CD4-positive, alpha-beta T cell treated with Interferon alpha-2 for 1 hour (primary cell): ENCODE measurements at regions not wholly inside any gene's neighbourhood (a gene's known extent, or its start where the extent isn't known, plus 50 kb on each side); places are given as distances from the start of the nearest gene placed in this dataset.

Experiments used
- DNase-seq, 2 donors: peaks; one replicate each; pipeline ENCODE4 v3.0.0-alpha.2; 2020 to 2022

DNA sequence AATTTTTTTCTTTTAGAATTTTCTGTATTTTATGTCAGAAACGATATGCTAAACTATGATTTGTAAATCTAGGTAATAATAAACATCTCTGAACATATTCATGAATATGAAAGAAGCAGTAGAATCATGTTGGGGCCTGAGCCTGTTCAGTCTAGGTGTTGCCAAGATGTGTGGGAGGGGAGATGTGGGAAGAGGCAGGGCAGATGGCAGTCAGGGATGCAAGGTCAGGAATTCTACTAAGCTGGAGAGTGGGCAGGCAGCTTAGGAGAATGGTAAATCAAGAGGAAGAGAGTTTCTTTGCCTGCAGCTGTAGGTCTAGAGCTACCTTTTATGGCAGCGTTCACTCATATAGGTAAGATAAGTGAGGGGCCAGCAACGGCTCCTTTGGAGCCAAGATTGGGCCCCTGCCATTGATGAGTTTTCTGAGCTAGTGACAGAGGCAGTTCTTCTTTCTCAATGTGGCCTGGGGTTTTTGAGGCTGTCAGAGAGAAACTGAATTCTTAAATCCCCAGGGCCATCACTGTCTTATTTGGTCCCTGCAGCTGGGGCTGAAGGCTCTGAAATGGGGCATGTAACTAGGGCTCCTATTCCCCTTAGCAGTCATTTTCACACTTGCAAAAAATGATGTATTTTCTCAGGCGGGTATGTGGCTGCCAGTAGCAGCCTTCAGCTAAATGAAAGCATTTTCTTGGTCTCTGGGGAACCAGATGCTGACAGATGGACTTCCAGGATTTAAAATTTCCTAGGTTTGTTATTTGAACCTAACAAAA is 232.8 kb downstream of the PIK3C3 start:
- DNase-seq = no peak

DNA sequence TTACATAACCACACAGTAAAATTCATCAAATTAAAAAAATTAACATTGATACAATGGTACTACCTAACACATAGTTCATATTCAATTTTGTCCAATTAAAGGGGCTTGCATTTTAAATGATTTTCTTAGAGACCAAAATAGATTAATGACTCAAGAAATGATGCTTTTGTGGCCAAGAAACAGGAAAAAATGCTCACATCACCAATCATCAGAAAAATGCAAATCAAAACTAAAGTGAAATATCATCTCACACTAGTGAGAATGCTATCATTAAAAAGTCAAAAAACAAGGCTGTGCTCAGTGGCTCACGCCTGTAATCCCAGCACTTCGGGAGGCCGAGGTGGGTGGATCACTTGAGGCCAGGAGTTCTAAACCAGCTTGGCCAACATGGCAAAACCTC is 235.6 kb downstream of the PIK3C3 start:
- no peak for DNase-seq

DNA sequence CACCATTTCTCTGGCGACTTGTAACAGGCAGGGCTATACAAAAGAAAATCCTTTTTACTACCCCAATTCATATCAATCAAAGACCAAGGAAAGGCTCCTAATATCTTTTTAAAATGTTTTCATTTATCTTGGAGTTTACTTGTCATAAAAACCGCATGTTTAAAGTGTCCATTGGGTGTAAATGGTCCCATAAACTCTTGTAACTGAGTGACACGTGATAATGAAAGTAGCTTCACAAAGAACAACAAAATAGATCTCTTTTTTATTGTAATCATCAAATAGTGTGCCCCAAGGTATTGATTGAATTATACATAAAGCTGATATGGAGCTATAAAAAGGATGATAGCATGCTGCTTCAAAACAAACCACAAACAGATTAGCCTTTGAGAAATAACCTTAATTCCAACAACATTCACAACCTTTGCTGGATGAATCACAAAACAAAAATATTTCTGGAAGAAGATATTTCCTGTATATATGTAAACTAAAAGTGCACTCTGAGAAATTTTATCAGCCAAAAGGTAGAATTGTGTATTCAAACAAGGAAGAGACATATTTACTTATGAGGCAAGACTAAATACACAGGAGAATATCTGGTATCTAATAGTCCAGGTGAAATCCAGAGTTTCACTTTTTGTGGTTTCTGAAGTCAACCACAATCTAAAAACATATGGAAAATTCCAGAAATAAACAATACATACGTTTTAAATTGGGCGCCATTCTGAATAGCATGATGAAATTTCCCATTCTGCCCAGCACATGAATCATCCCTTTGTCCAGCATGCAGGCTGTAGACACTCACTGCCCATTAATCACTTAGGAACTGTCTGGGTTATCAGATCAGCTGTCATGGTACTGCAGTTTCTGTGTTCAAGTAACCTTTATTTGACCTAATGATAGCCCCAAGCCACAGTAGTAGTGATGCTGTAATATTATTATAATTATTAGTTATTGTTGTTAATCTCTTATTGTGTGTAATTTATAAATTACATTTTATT is 237.5 kb downstream of the PIK3C3 start:
- no peak for DNase-seq

DNA sequence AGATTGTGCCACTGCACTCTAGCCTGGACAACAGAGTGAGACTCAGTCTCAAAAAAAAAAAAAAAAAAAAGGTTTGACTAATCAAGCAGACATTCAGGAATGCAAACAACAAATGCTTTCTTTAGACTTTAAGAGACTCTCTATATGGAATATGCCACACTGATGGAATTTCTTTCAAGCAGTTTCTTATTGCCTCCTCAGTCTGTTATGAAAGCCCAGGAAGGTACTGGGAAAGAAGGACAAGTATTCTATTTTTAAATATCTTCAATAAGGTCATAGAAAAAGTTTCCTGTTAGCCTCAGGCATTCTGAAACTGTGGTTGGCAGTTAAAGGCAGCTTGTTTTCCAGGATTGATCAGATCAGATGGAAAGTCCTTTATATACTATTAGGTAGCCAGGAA is 241.6 kb downstream of the PIK3C3 start:
- no peak for DNase-seq

DNA sequence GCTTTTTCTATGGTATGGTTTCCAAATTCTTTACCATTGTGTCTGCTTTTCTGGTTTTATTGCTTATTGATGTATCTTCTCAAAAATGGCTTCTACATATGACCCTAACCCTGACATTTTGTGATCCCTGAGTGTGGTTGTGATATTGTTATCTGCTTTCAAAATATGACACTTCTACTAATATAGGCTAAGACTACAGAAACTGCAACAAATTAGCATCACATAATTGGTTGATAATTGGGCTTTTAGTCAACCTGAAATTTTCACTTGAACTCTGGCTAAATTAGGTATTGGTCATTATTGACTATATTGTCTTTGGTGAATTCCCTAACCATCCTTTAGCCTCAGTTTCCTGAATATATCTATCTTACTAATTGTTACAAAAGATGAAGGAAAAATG is 246.1 kb downstream of the PIK3C3 start:
- DNase-seq = no peak

DNA sequence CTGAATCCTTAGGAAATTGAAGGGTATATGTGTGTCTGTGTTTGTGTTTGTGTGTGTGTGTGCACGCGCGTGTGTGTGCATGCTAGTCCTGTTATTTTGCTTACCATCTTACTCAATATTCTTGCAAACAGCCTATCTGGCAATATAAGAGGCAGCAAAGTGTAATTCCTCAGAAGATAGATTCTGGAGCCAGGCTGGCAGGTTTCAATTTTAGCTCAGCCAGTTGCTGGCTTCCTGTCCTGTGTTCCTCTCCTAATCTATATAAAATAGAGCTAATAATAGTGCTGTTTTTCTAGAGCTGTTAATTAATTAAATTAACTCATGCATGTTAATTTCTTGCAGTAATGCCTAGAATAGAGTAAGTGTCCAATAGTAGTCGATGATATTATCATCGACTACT is 256.2 kb downstream of the PIK3C3 start:
- no peak for DNase-seq

DNA sequence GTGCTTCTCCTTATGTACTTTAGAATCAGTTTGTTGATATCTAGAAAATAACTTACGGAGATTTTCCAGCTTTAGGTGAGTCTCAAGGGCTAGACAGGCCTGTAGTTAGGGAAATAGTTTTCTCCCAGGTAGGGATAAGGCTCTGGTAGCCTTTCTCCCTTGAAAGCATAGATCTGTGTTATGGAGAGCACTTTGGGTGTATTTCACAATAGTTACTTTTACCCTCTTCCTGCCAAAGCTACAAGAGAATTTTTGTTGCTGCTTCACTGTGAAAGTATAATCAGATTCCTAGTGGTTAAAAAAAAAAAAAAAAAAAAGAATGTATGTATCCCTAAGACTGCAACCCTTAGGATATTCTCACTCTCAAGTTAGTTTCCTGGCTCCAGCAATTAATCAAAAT is 267.5 kb downstream of the PIK3C3 start:
- no peak for DNase-seq

DNA sequence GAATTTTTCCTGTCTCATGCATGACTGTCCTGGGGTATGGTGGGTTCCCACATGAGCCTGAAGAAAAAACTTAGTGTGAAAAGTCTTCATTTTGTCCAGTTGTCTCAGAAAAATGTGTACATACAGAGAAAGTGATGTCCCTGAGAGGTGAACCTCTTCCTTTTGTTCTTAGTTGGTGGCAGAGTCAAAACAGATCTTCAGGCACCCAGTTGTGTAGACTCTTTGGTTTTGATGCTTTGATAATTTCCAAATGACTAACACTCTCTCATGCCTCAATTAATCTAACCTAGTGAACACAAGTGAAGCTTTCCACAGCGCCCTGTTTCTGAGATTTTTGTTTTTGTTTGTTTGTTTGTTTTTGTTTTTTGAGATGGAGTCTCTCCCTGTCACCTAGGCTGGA is 273.5 kb downstream of the PIK3C3 start:
- DNase-seq = no peak

DNA sequence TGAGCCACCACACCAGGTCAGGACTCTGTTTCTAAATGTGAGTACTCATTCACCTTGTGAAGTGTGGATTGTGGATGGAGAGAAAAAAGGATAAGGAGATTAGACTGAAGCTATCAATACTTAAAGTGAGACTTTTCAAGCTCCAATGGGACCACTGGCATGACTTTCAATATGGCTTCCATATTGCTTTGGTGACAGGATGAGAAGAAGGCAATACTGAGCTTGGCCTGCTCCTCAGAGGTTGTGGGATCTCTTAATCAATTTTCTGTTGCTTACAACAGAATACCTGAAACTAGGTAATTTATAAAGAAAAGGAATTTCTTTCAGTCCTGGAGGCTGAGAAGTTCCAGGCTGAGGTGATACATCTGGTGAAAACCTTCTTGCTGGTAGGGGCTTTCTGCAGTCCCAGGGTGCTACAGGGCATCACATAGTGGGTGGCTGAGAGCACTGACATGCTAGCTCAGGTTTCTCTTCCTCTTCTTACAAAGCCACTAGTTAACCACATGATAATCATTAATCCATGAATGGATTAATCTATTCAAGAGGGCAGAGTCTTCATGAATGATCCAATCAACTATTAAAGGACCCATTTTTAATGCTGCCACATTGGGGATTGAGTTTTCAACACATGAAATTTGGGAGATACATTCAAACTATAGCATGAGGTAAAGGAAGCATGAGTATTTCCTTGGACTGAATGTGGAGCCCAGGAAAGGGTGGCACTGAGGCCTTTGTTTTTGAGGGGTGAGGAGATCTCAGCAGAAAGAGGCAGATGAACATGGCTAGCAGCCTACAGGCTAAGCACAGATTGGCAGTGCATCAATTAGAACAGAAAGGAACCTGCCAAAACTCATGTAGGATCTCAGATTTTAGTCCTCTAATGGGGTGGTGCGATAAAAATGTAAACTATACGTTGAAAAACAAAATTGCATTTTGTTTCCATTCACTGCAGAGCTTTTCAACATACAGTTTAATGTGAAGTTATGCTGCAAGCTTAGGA is 274.5 kb downstream of the PIK3C3 start:
- DNase-seq = no peak

DNA sequence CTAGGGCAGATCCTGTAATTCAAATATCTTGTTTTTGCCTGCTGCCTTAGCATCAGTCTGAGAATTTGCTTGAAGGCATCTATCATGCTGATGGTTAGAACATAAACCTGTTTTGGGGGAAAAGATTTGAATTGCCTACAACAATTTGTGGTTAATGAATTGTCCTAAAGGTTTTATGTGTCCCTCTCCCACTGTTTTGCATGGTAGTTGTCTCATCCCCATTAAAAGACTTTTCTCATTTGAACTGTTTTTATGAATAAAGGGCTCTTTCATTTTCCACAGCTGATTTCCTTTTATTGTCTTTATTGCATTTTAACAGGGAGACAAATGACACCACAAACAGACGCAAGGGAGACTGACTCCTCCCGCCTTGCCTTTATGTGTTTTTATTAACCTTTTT is 275.6 kb downstream of the PIK3C3 start:
- DNase-seq = no peak

DNA sequence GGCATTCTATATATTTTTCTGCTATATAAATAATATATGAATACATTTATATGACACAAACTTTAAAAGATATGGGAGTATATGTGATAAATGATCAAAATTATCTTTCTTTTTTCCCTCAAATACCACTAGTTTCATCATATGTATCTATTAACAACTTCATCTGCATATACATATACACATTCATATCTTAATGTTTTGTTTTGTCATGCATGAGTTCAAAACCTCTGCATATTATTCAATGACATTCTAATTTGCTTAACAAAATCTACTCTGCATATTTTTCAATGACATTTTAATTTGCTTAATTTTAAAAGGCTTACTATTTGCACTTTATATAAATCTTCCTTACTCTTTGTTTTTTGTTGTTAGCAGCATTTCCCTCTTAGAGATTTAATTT is 276.2 kb downstream of the PIK3C3 start:
- no peak for DNase-seq

DNA sequence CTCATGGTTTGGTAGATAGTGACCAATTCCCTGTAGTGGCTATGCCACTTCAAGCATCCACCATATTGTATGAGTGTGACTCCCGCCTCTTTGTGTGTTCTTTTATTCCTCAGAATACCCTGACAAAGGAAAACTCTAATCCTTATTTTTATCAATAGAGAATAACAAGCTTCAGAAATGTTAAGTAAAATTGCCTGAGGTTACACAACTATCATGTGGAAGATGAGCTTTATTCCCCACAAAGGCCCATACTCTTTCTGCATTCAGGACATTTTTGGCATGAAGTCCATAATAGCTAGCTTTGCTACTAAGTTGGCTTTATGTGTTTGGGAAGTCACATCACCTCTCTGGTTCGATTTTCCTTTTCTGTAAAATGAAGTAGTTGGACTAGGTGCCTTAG is 276.8 kb downstream of the PIK3C3 start:
- no peak for DNase-seq

DNA sequence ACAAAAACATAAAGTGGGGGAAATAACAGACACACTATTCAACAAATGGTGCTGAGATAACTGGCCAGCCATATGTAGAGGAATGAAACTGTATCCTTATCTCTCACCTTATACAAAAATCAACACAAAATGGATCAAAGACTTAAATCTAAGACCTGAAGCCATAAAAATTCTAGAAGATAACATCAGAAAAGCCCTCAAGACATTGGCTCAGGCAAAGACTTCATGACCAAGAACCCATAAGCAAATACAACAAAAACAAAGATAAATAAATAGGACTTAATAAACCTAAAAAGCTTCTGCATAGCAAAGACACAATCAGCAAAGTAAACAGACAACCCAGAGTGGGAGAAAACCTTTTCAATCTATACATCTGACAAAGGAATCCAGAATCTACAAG is 278.9 kb downstream of the PIK3C3 start:
- no peak for DNase-seq

DNA sequence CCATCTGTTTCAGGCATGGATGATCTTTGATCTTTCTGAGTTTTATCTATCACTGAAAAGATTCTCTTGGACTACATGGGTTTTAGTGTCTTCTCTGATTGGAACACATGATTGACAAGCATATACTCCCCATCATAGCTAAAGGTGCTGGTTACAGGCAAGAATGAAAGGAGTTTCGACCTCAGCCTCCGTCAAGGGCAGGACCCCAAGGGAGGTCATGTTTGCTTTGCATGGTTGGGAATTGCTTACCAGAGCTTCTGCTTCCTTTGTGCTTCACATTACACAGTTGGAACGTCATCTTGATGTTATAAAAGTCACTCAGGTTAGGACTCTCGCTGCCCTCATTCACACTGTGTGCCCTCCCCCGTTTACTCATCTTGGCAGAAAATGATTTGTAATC is 287.7 kb downstream of the PIK3C3 start:
- no peak for DNase-seq

DNA sequence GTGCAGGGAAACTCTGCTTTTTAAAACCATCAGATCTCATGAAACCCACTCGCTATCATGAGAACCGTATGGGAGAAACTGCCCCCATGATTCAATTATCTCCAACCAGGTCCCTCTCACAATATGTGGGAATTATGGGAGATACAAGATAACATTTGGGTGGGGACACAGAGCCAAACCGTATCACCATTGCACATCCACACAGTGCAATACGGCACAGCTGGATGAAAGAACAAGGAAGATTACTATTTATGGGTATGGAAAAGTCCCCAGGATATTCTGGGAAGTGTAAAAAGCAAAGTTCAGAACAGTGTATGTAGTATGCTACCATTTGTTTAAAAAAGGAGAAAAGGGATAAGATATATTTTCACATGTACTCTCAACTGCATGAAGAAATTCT is 290.1 kb downstream of the PIK3C3 start:
- no peak for DNase-seq

DNA sequence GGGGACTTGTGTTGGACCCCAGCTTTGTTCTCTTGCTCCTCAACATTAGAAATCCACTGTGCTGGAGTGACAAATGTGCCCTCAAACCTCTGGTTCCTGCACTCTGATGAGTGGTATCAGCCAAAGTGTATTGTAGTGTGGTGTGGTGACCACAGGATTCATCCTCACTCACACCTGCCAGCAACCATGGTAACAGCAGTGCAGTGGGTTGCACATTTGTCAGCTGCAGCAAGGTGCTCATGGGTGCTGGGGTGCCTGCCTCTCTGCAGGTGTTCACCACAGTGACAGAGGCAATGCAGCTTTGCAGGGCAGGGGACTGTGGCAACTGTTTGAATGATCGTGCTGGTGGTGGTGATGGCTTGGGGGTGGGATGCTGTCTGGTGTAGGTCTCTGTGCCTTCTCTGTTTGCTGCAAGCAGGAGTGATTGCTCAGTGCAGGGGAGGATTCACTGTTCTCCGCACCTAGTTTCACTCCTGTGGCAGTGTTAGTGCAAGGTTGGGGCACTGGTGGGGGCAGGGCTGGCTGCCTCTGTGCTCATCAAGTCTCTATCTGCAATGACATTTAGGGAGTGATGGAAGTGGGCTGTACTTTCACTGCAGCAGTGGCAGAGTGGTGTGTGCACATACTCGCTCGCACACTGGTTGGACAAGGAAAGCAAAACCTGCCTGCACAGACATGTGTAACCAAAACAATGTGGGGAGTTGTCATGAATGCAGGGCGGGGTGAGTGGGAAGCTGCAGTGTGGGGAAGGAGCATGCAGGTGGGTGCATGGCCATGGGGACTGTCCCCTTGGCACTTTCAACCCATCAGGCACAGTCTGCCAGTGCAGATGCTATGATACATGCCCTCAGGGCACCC is 301.1 kb downstream of the PIK3C3 start:
- no peak for DNase-seq

DNA sequence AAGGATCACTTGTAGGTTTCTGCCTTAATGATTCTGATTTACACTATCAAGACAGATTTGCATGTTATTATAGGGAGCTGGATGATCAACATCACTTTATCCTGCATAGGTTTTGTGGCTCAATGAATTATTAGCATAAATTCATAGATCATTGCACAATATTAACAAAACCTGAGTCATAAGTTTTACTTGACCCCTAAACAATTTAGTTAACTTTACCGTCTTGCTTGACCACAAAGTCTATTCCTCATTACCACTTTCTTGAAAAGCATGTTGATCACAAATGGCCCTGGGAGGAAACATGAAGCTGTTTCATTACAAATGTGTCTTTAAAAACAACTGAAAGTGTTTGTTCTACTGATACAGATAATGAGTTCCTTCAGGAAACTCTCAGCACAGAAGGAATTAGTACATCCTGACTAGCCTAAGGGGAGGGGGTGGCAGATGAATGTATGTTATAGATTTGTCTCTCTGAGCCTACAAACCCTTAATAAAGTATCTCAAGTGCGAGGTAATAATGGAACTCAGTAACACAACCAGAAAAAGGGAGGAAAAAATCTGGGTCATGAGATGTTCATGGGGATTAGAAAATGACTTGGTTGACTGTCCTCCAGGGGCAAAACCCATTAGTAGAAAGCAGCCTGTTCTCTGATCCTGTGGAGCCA is 303.4 kb downstream of the PIK3C3 start:
- DNase-seq = no peak

DNA sequence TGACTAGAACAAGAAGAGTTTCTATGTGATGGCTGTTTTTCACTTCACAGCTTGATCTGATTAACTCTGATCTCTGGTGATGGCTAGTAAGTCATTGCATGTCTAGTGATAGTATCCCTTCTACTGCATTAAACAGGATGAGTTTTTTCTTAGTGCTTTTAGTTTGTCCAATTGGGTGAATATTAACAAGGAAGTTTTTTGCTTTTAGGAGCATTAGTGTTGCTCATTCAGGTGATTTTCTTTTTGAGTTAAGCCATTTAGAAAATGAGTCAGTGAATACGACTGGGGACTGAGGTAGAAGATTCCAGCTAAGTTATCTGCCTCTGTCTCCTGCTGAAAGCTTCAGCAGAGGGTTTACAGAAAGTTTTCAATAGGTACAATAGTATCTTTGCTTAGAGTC is 306.7 kb downstream of the PIK3C3 start:
- DNase-seq = no peak

DNA sequence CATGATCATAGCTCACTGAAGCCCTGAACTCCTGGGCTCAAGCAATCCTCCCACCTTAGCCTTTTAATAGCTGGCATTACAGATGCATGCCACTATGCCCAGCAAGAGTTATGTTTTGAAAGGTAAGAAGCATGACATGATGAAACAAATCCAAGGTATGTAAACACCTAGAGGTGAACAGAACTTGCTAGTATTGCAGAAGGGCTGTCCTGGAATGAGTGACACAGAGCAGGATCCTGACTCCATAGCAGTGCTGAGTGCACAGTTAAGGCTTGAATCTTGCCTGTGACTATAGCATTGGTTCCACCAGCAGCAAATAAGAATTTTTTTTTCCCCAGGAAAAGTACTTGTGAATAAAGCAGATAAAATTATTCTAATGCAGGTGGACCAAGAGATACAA is 309.5 kb downstream of the PIK3C3 start:
- DNase-seq = no peak

DNA sequence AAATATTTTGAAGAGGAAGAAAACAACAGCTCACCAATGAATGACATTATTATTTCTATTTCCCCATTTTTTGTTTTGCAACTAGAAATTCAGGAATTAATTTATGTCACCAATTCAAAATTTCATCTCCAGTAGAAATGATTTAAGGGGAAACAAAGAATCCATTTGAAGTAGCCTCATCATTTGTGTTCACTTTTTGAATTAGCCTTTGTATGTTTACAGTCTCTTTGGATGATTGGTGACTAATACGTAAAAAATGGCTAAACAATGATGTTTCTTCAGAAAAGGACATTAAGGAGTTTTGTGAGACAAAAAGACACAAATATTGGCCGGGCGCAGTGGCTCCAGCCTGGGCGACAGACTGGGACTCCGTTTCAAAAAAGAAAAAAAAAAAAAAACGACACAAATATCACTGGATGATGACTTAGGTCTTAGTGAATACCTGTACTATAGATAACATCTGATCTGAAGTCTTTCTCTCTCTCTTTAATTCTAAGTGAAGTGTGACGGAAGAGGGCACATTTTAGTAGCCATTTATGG is 313.2 kb downstream of the PIK3C3 start:
- no peak for DNase-seq

DNA sequence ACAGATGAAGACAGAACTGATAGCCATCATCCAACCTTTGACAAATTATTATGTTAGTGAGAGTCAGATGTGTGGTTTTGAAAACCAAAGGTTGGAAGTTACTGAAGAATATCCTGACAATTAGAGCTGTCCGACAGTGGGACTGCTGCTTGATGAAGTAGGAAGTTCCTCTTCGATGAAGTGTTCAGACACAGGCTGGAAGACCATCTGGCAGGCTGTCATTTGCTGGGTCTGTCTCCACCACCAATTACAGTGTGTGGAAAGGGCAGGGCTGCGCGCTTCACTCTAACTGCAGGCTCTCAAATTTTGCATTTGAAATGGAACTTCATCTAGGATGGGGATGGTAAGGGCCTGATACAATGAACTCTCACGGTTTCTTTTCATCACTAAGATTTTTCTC is 313.8 kb downstream of the PIK3C3 start:
- no peak for DNase-seq
